ENCODE measurements at regions not wholly inside any gene's neighbourhood (a gene's known extent, or its start where the extent isn't known, plus 50 kb on each side); places are given as distances from the start of the nearest gene placed in this dataset.

DNA sequence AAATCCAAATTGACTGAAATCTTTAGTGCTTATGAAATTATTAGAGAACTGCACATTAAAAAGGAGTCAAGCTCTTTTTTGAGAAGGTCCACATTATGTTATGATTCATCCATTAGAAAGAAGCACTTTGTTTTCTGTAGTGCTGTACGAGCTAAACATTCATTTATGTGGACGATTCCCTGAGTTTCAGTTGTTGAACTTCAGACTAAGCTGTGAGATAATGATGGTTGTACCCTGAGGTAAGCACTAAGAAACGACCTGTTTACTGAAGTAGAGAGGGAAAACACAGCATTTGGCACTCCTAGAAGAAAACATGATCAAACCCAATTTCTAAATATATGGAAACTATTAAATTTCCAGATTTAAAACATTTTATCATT is 67.3 kb upstream of the ATP2B1 start:
- WGBS (ENCODE audit: extremely low coverage, insufficient read length, low lambda C conversion rate): no CpG with 5 or more reads among the region's 3 CpGs
- no peaks in the 10 kb centered on the region for H3K27me3 ChIP-seq (ENCODE audit: insufficient read depth, low read length)
- no peaks in the 10 kb centered on the region for H3K79me2 ChIP-seq (ENCODE audit: insufficient read depth, low read length)
- H3K4me2 ChIP-seq (ENCODE audit: insufficient read depth, insufficient read length, low read length): no peak overlapping the region
- H3T11ph ChIP-seq (ENCODE audit: low read length): no peak overlapping the region
- H3K9ac ChIP-seq (ENCODE audit: extremely low read depth, insufficient read length, low read length): no peak overlapping the region
- no peak for DNase-seq
- H3K36me3 Mint-ChIP-seq (ENCODE audit: insufficient read depth in 1 of 3, low read depth in 3 of 3): no peaks in the 10 kb centered on the region
- no peak overlapping the region for H3K56ac ChIP-seq (ENCODE audit: insufficient read length, low read depth, low read length)
- no peaks in the 10 kb centered on the region for H3K4me1 ChIP-seq (ENCODE audit: insufficient read depth, low read length)
- no peaks in the 10 kb centered on the region for H3K9me3 ChIP-seq (ENCODE audit: control insufficient read depth, low read depth, low read length)
- no peak overlapping the region for H2BK20ac ChIP-seq (ENCODE audit: low read depth, low read length, poor library complexity, severe bottlenecking)
- H2BK120ac ChIP-seq (ENCODE audit: low read depth, low read length, poor library complexity, severe bottlenecking): no peak overlapping the region
- H4K20me1 ChIP-seq (ENCODE audit: control insufficient read depth, insufficient read depth, insufficient read length): no peaks in the 10 kb centered on the region
- H3K23ac ChIP-seq (ENCODE audit: insufficient read length, low read depth, low read length): no peak overlapping the region
- no peak overlapping the region for H2AK5ac ChIP-seq (ENCODE audit: insufficient read length, low read length)
- H3K79me1 ChIP-seq (ENCODE audit: insufficient read depth, low read depth, low read length, poor library complexity, severe bottlenecking): no peaks in the 10 kb centered on the region
- peaks cover 4 to 5% of the 10 kb centered on the region in 2 experiments for H3K4me1 Mint-ChIP-seq
- no peak overlapping the region for H4K5ac ChIP-seq (ENCODE audit: insufficient read length, low read depth, low read length)
- TF ChIP-seq, protein P1, sequence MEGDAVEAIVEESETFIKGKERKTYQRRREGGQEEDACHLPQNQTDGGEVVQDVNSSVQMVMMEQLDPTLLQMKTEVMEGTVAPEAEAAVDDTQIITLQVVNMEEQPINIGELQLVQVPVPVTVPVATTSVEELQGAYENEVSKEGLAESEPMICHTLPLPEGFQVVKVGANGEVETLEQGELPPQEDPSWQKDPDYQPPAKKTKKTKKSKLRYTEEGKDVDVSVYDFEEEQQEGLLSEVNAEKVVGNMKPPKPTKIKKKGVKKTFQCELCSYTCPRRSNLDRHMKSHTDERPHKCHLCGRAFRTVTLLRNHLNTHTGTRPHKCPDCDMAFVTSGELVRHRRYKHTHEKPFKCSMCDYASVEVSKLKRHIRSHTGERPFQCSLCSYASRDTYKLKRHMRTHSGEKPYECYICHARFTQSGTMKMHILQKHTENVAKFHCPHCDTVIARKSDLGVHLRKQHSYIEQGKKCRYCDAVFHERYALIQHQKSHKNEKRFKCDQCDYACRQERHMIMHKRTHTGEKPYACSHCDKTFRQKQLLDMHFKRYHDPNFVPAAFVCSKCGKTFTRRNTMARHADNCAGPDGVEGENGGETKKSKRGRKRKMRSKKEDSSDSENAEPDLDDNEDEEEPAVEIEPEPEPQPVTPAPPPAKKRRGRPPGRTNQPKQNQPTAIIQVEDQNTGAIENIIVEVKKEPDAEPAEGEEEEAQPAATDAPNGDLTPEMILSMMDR (conservative IDR thresholded peaks at IDR 0.05): no peak
- H3K23me2 ChIP-seq (ENCODE audit: insufficient read length, low read depth, low read length, poor library complexity, severe bottlenecking): no peaks in the 10 kb centered on the region
- no peak overlapping the region for H2BK5ac ChIP-seq (ENCODE audit: insufficient read length, low read length)
- no peak overlapping the region for H3K4ac ChIP-seq (ENCODE audit: low read depth, low read length)
- no peak overlapping the region for H3K27ac Mint-ChIP-seq
- no peaks in the 10 kb centered on the region for H3K27me3 Mint-ChIP-seq (ENCODE audit: low read depth)
- no peak overlapping the region for H3K27ac ChIP-seq (ENCODE audit: insufficient read length, low read depth, low read length)
- no peak overlapping the region for H3K18ac ChIP-seq (ENCODE audit: insufficient read length, low read depth, low read length)
- no peak overlapping the region for H2BK12ac ChIP-seq (ENCODE audit: insufficient read length, low read depth, low read length)
- no peak overlapping the region for H3K4me3 Mint-ChIP-seq
- H2AFZ ChIP-seq (ENCODE audit: low read length): no peak overlapping the region
- peaks cover 0 to 2% of the 10 kb centered on the region in 2 experiments; a peak in 1 of 5 replicates for H3K9me3 Mint-ChIP-seq
- H3K14ac ChIP-seq (ENCODE audit: insufficient read depth, low read length): no peak overlapping the region
- no peak overlapping the region for H2BK15ac ChIP-seq (ENCODE audit: low read depth, low read length)
- no peak overlapping the region for H4K91ac ChIP-seq (ENCODE audit: insufficient read length, low read depth, low read length)
- no peak overlapping the region for H4K8ac ChIP-seq (replicated peaks; ENCODE audit: insufficient read length, low read depth, low read length)

Data from H9 (cell line).